Gastroesophageal sphincter (tissue), 3 donors: ENCODE measurements at regions not wholly inside any gene's neighbourhood (a gene's known extent, or its start where the extent isn't known, plus 50 kb on each side); places are given as distances from the start of the nearest gene placed in this dataset.
A peak's percentile ranks its signal among the peaks of the same experiment; 100 is the strongest.

ENCODE experiments used
- CTCF ChIP-seq, 4 experiments: fragments of 200-600 bp in 2 of 4; fragments of 450-650 bp in 2 of 4; sonication (generic) in 1 of 4; IDR thresholded peaks; one replicate each; pipeline ENCODE4 v1.5.1; 2017 to 2019; ENCODE audit warnings: antibody characterized with exemption in 4 of 4, mild to moderate bottlenecking in 2 of 4, moderate library complexity in 2 of 4
- EP300 ChIP-seq: sonication (generic); formaldehyde crosslinking; IDR thresholded peaks from one replicate; pipeline ENCODE4 v1.6.1; 2017; ENCODE audit warnings: antibody characterized with exemption, mild to moderate bottlenecking
- POLR2A ChIP-seq, 2 donors: fragments of 450-650 bp; IDR thresholded peaks; one replicate each; pipeline ENCODE4 v1.6.1; 2017; ENCODE audit warnings: antibody characterized with exemption in 2 of 2, mild to moderate bottlenecking in 2 of 2, moderate library complexity in 1 of 2
- POLR2AphosphoS5 ChIP-seq: sonication (generic); formaldehyde crosslinking; IDR thresholded peaks from one replicate; pipeline ENCODE4 v1.6.1; 2017; ENCODE audit warnings: antibody characterized with exemption

GRCh38 chr10:10591715-10592341, 425.8 kb upstream of the CELF2 start:
- no peak for TF ChIP-seq CTCF (IDR thresholded peaks at IDR 0.05)
- TF ChIP-seq POLR2AphosphoS5: peak; percentile 7
- TF ChIP-seq EP300: no peak
- no peak for TF ChIP-seq POLR2A (IDR thresholded peaks at IDR 0.05)
